Jurkat, Clone E6-1 (cell line): ENCODE measurements at regions not wholly inside any gene's neighbourhood (a gene's known extent, or its start where the extent isn't known, plus 50 kb on each side); places are given as distances from the start of the nearest gene placed in this dataset.

Source experiments
- DNase-seq: peaks from one replicate; pipeline ENCODE4 v3.0.0-alpha.2; 2011; ENCODE audit warnings: low read depth, low spot score
- H3K4me3 ChIP-seq: 2 replicates; pipeline ENCODE4 v1.5.1; 2011; ENCODE audit warnings: mild to moderate bottlenecking, low read length, control low read depth, moderate library complexity

DNA sequence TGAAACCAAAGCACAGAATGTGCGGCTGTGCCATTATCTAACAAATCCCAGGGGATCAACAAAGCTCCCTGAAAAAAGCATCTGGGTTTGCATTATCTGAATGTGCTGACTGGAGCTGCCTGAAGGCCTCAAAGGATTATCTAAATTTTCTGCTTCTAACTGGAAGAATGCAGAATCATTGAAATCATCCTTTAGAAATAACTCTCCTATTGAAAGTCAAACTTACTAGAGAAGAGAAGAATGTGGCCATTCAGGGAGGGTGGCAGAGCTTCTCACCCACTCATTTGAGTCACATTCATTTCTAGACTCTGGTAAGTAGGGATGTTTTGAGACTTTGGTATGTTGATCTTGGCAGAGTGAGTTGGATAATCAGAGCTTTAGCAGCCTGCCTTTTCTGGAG, 220.6 kb upstream of the RGS6 start:
- no peak overlapping the region for H3K4me3 ChIP-seq
- DNase-seq, result no peak

DNA sequence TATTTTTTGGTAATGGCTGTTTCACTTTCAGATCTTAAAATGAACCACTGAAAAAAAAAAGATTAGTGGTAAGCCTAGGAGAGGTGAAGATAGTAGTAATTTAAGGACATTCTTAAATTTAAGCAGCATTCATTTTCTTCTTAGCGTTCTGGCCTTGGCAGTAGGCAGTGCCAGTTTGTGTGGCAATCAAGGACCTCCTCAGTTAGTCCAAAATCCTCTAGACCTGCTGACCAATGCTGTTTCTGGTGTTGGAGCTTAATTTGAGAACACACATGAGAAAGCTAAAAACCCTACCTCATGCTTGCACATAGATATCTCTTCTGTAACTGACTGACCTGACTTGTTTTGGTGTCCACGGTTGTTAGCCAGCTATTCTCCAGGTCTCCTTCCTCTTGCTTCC, 219.8 kb upstream of the RGS6 start:
- no peak for DNase-seq
- no peak overlapping the region for H3K4me3 ChIP-seq

DNA sequence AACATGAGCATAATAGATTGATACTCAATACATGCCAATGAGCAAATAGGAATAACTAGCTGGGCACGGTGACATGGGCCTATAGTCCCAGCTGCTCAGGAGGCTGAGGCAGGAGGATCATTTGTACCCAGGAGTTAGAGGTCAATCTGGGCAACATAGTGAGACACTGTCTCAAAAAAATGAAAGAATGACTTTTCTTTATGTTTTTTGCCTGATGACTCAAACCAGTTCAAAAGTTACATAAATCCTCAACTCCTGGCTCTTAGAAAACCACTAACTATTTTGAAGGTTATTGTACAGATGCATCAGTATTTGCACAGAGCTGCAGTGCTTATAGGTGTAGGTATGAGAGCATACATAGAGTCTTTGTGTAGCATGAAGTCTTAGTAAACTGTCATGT, 219.2 kb upstream of the RGS6 start:
- DNase-seq, result no peak
- H3K4me3 ChIP-seq, result no peak overlapping the region

DNA sequence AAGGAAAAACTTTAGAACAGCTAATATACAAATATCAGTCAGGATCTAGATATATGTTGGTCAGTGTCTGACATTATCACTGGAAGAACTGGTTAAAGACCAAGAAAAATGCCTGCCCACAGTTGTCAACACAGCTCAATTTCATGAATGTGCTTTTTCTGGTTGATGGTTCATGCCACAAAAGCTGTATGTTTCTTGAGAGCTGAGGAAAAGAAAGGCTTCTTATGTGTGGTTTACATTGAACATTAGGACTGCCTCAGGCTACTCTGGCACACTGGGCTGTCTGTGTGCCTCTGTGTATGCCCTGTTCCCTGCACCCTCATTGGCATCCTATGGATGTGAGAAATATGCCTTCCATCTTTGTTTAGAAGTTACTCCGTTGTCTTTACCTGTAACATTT, 218.8 kb upstream of the RGS6 start:
- no peak for DNase-seq

DNA sequence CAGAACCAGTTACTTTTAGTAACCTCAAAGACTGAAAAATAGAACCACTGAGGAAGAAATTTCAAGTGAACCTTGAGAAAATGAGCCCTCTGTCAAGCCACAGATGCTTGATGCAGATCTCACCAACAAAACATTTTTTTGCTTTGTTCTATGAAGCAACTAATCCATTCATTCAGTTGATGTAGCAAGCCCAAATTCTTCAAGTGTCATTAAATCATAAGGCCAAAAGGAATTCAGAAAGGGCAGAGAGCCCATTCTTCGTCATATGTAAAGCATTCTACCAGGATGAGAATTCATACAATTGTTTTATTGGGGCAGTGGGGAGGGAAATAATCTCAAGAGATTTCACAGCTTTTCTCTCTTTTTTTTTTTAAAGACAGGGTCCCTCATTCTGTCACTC, 218.0 kb upstream of the RGS6 start:
- H3K4me3 ChIP-seq, result no peak overlapping the region
- DNase-seq, result no peak

More for the DNA sequence above, 218.8 kb upstream of the RGS6 start:
- no peak overlapping the region for H3K4me3 ChIP-seq

DNA sequence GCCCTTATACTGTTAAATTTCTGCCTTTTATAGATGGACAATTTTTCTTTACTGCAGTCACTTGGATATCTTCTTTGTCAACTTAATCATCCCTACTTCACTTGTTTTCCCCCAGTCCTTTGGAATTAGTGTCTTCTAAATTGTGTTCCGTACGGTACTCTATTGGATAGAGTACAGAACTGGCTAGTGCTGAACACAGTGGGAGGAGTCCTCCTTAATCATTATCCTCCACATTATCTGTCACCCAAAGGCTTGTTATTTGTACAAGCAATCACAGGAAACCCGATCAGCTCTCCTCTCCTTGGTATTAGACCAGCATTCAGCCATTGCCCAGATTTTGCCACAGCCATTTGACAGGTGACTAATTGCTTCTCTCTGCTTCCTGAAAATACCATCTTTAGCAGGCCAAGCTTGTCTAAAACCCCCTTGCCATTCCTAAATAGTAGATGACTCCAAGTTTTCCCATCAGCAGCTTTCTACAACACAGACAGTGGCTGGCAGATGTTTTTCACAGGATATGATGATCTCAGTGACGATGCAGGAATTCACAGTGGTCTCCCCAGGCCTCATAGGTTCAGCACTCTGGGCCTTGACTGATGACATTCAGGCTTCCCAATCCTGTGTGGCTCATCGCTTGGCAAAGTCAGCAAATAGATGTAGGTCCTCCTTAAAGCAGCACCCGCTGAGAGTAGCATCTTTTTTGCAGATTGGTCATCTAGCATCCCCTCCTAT, 216.0 kb upstream of the RGS6 start:
- no peak overlapping the region for H3K4me3 ChIP-seq
- no peak for DNase-seq

DNA sequence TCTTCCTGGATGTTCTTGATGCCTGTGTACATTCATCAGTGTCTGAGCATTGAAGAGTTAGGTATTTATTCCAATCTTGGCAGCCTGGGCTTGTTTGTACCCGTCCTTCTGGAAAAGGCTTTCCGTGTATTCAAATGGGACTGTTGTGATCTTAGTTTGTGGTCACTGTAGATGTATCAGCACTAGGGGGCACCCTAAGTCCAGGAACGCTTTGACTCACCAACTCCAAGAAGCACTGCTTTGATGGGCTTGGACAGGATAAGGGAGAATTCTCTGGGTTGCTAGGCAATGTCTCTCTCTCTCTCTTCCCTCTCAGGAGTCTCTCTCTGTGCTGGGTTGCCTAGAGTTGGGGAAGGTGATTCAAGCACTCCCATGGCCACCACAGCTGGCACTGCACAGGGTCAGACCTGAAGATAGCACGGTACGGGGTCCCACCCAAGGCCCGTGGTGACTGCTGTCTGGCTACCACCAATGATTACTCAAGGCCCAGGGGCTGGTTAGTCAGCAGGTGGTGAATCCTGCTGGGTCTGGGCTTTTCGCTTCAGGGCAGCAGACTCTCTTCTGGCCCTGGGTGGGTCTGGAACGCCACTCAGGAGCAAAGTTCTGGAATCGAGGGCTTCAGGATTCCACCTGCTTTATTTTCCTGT, 211.1 kb upstream of the RGS6 start:
- DNase-seq, result peak; percentile 52
- H3K4me3 ChIP-seq, result no peak overlapping the region

DNA sequence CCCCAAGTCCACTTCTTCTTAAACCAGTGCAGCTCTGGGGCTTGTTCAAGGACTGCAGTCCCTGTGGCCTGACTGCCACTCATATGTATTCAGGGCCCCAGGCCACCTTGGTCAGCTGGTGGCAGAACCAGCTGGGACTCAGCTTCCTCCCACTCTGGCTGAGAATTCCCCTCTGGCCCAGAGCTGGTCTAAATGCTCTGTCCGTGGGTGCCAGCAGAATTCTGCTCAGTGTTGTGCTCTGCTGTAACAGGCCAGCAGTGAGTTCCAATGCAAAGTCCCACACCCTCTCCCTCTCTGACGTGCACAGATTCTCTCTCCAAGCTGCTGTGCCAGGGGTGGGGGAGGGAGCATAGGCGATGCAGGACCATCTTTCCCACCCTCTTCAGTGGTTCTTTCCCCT, 210.4 kb upstream of the RGS6 start:
- no peak for DNase-seq

DNA sequence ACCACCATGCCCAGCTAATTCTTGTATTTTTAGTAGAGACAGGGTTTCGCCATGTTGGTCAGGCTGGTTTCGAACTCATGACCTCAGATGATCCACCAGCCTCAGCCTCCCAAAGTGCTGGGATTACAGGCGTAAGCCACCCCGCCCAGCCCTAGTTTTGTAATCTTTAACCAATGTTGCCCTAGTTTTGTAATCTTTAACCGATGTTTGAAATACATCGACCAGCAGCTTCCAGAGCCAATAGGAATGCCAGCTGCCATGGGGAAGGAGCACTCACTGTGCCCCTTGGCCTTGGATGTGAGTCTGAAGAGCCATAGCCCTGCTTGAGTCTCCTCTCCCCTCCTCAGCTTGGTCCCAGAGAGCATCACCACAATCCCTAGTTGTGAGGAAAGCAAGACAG, 209.3 kb upstream of the RGS6 start:
- H3K4me3 ChIP-seq, result no peak overlapping the region
- DNase-seq, result no peak

More for the DNA sequence above, 210.4 kb upstream of the RGS6 start:
- no peak overlapping the region for H3K4me3 ChIP-seq

DNA sequence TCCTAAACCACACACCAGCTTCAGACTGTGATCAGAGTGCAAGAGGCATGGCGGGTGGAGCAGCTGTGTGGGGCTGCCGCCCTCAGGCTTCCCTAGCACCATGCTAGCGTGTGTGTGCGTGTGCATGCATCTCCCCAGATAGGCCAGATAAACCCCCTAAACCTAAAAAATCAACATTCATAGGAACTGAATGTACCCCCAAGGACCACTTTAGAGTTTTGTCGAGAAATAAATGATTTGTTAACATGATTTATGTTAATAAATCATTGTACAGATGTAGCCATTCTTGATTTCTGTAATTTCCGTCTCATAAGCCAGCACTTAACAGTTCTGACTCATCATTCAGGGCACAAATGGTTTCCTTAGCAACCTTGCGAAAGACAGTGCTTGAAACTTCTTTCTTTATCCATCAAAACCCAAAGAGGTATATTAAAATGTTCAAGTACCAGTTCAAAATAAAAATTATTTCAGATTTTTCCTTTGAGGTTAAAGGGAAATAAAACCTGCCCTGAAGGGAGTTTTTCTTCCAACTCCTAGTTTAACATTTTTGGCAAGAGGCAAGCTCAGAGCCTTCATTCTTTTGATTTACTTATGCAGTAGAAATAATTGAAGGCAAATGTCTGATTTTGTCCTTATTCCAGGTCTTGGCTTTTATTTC, 206.2 kb upstream of the RGS6 start:
- DNase-seq, result no peak
- no peak overlapping the region for H3K4me3 ChIP-seq

DNA sequence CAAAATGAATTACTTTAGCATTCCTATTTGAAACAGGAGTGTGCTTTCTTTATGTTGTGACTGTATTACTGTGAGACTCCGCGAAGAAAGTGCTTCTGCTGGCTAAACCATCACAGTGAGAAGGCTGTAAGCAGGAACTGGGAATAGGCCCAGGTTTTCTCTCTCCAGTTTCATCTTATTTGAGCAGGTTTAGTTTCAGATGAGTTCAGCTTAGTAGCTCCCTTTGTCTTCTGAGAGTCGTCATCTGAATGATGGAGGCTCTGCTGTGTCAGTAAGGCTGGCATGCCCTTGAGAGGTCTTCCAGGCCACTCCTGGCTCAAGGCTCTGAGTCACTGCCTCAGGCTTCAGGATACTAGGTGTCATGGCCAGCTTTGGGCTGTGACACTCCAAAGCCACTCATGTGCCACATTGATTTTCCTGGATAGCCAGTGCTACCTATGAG, 205.6 kb upstream of the RGS6 start:
- DNase-seq, result no peak
- no peak overlapping the region for H3K4me3 ChIP-seq

DNA sequence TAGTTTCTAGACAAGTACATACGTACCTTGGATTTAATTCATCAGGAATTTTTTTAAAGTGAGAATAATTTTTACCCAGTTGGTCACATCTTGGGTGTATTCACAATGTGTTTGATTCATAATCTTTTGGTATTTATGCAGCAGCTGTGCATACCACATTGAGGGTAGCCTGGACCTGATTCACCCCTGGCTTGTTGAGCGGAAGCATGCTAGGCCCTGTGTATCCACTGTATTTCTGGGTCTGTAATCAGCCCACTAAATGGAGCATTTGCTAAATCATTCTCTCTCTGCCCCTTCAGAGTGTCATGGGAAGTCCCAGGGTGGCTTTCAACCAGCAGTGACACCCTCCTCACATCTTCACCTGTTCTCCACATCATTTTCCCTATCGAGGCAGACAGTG, 203.8 kb upstream of the RGS6 start:
- H3K4me3 ChIP-seq, result no peak overlapping the region
- no peak for DNase-seq

DNA sequence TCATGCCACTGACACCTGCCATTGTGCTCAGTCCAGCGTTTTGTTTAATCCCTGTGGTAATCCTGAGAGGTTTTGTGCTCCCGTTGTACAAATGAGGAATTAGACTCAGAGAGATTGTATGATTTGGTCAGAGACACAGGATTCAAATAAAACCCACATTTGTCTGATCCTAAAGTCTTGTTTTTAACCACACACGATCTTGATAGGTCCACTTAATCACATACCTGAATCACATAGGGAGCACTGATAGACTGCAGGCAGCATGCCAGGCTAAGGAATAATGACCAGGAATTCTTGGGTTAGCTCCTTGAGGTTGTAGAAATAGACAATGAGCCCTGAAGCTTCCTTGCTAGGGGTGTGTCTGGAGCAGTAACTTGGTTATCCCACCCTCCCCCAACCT, 202.6 kb upstream of the RGS6 start:
- H3K4me3 ChIP-seq, result no peak overlapping the region
- no peak for DNase-seq

DNA sequence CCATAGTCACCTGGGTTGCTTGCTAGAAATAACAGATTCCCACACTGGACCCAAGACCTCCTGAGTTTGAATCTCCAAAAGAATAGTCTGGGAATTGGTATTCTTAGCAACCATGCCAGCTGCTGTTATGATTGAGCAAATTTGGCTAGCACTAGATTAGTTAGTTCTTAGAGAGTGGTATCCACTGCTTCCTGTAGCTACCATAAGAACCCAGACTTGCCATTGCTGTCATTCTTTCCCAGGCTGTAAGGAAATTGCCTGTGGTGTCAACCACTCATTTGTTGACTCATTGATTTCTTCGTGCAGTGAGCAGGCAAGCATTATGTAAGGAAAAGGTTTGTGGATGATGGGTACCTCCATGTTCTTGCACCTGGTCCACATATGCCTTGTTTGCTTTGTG, 201.8 kb upstream of the RGS6 start:
- H3K4me3 ChIP-seq, result no peak overlapping the region
- DNase-seq, result no peak

DNA sequence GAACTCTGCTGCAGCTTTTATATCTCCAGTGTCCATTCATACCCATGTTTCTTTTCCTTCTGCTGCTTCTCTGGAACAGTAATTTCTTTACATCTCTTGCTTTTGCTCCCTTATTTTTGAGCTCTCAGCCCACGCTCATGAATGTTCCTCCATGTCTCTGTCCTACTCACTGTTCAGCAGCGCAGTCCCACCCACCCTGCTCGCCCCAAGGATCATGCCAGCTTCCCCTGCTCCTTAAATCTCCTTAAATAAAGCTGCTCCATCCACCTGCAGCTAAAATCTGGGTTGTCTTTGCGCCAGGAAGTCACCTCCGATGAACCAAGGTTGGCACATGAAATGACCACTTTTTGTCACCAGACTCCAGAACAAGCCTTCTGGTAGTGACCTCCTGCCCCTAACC, 201.1 kb upstream of the RGS6 start:
- no peak for DNase-seq
- no peak overlapping the region for H3K4me3 ChIP-seq

DNA sequence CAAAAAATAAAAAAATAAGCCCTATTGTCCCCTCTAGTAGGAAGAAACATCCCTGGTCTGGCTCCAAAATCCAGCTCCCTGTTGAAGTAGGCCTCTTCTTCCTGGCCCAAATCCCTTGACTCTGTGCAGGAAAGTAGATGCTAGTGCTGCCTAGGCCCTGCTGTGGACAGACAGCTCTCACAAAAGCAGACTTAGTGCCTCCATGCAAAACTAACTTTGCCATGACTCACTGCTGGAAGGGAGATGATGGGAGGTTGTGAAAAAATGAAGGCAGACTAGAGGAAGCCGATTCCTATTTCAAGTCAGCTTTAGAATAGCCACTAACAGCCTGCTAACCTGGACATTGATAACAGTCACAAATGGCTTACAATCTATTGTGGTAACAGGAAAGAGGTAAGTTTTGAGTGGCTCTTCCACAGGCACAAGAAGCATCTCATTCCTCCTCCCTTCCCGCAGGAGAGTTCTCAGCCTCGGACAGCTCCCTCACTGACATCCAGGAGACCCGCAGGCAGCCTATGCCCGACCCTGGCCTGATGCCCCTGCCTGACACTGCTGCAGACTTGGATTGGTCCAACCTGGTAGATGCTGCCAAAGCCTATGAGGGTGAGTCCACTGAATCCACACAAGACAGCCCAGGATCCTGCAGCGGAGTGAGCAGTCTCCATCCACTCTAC, 198.9 kb upstream of the RGS6 start:
- no peak for DNase-seq
- H3K4me3 ChIP-seq, result no peak overlapping the region

DNA sequence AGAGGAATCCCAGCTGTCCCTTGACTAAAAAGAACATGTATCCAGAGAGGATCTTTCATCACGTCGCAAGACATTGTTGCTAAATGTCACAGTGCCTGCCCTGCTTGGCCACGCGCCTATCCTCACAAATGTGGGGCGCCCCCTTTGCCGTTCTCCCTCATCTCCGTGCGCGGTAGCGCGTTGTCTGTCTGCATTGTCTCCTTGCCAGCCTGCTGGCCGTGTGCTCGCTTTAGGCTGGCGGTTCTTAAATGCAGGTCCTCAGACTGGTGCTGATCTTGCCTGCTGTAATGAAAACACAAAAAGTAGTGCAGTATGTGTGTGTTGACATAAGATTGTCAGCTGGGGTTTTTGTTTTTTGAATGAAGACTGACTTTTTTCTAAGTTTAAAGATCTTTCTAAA, 198.2 kb upstream of the RGS6 start:
- no peak for DNase-seq
- no peak overlapping the region for H3K4me3 ChIP-seq

DNA sequence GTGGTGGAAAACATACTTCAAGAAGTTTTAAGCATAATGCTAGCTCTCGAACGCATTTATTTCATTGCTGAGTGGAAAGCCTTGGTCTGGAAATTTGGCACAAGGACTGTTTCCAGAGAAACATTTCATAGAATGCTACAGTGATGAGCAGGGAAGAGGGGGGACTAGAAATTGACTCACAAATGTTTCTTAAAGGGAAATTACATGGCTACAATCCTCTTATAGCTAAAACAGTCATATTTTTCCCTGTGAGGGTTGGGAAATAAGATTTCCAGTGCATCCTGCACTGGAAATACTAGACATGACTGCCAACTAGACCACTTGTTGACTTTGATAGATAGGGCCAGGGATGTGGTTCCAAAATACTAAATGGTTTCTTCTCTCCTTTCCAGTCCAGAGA, 197.3 kb upstream of the RGS6 start:
- H3K4me3 ChIP-seq, result no peak overlapping the region
- DNase-seq, result no peak

DNA sequence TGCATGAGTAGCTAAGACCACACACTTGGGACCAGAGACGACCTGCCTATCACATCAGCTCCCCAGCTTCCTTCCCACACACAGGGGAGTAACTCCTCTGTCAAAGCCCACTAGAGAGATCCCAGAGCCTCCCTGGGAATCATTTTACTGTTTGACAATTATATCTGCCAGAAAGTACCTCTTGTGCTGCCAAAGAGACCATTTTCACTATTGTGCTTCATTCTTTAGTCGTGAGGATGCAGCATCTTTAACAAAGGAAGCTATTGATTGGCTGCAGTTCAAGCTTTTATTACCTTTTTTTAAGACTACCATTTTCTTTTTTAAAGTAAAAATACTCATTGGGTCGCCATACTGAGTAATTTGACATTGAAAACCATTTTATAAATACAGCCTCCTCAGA, 194.5 kb upstream of the RGS6 start:
- no peak for DNase-seq
- no peak overlapping the region for H3K4me3 ChIP-seq
